H9 (cell line): ENCODE measurements at regions not wholly inside any gene's neighbourhood (a gene's known extent, or its start where the extent isn't known, plus 50 kb on each side); places are given as distances from the start of the nearest gene placed in this dataset.

ENCODE experiments used
- DNase-seq: peaks from one replicate; pipeline ENCODE4 v3.0.0-alpha.2; 2017
- H2AFZ ChIP-seq: one replicate; pipeline ENCODE4 v1.6.1; 2013; ENCODE audit warnings: mild to moderate bottlenecking, low read length, control low read depth, moderate library complexity
- H2AK5ac ChIP-seq: 2 replicates; pipeline ENCODE4 v1.6.1; 2013; ENCODE audit warnings: low read length, control low read depth, mixed read lengths; ENCODE audit not compliant: insufficient read length
- H2BK120ac ChIP-seq: one replicate; pipeline ENCODE4 v1.6.1; 2013; ENCODE audit warnings: low read depth, mild to moderate bottlenecking, low read length, control low read depth, inconsistent platforms; ENCODE audit not compliant: poor library complexity, severe bottlenecking
- H2BK12ac ChIP-seq: 2 replicates; pipeline ENCODE4 v1.6.1; 2013; ENCODE audit warnings: low read length, control low read depth, mixed read lengths, low read depth; ENCODE audit not compliant: insufficient read length
- H2BK15ac ChIP-seq: 2 replicates; pipeline ENCODE4 v1.6.1; 2013; ENCODE audit warnings: low read depth, low read length, control low read depth
- H2BK20ac ChIP-seq: one replicate; pipeline ENCODE4 v1.6.1; 2013; ENCODE audit warnings: low read depth, mild to moderate bottlenecking, low read length, control low read depth, inconsistent platforms; ENCODE audit not compliant: poor library complexity, severe bottlenecking
- H2BK5ac ChIP-seq: 2 replicates; pipeline ENCODE4 v1.6.1; 2013; ENCODE audit warnings: low read length, control low read depth, mixed read lengths; ENCODE audit not compliant: insufficient read length
- H3K14ac ChIP-seq: 2 replicates; pipeline ENCODE4 v1.6.1; 2013; ENCODE audit warnings: low read length, control low read depth; ENCODE audit not compliant: insufficient read depth
- H3K18ac ChIP-seq: 2 replicates; pipeline ENCODE4 v1.6.1; 2013; ENCODE audit warnings: low read depth, mild to moderate bottlenecking, mixed read lengths, low read length, control low read depth; ENCODE audit not compliant: insufficient read length
- H3K23ac ChIP-seq: 2 replicates; pipeline ENCODE4 v1.6.1; 2013; ENCODE audit warnings: low read length, control low read depth, mixed read lengths, low read depth; ENCODE audit not compliant: insufficient read length
- H3K23me2 ChIP-seq: 2 replicates; pipeline ENCODE4 v1.6.1; 2013; ENCODE audit warnings: low read depth, mild to moderate bottlenecking, mixed read lengths, low read length, control low read depth; ENCODE audit not compliant: insufficient read length, poor library complexity, severe bottlenecking
- H3K27ac ChIP-seq: 2 replicates; pipeline ENCODE4 v1.5.1; 2013; ENCODE audit warnings: low read length, control low read depth, mixed read lengths, low read depth; ENCODE audit not compliant: insufficient read length
- H3K27me3 ChIP-seq: 2 replicates; pipeline ENCODE4 v1.6.1; 2013; ENCODE audit warnings: low read length, control low read depth, inconsistent platforms; ENCODE audit not compliant: insufficient read depth
- H3K4ac ChIP-seq: 2 replicates; pipeline ENCODE4 v1.6.1; 2013; ENCODE audit warnings: low read depth, mild to moderate bottlenecking, control low read depth, inconsistent platforms, low read length, moderate library complexity
- H3K4me1 ChIP-seq: 2 replicates; pipeline ENCODE4 v1.6.1; 2013; ENCODE audit warnings: low read length, control low read depth, inconsistent platforms; ENCODE audit not compliant: insufficient read depth
- H3K4me2 ChIP-seq: 2 replicates; pipeline ENCODE4 v1.6.1; 2013; ENCODE audit warnings: low read length, control low read depth, mixed read lengths; ENCODE audit not compliant: insufficient read length, insufficient read depth
- H3K56ac ChIP-seq: 2 replicates; pipeline ENCODE4 v1.6.1; 2013; ENCODE audit warnings: low read depth, mild to moderate bottlenecking, mixed read lengths, low read length, control low read depth; ENCODE audit not compliant: insufficient read length
- H3K79me1 ChIP-seq: 2 replicates; pipeline ENCODE4 v1.6.1; 2013; ENCODE audit warnings: low read depth, mild to moderate bottlenecking, moderate library complexity, low read length, control low read depth, inconsistent platforms; ENCODE audit not compliant: insufficient read depth, poor library complexity, severe bottlenecking
- H3K79me2 ChIP-seq: 2 replicates; pipeline ENCODE4 v1.6.1; 2013; ENCODE audit warnings: low read length, control low read depth, inconsistent platforms; ENCODE audit not compliant: insufficient read depth
- H3K9ac ChIP-seq: 2 replicates; pipeline ENCODE4 v1.6.1; 2013; ENCODE audit warnings: low read length, control low read depth, mixed read lengths; ENCODE audit not compliant: insufficient read length; ENCODE audit errors: extremely low read depth
- H3K9me3 ChIP-seq: one replicate; pipeline ENCODE4 v1.6.1; 2013; ENCODE audit warnings: low read depth, low read length, inconsistent platforms; ENCODE audit not compliant: control insufficient read depth
- H3T11ph ChIP-seq: one replicate; pipeline ENCODE4 v1.6.1; 2013; ENCODE audit warnings: mild to moderate bottlenecking, low read length, control low read depth, inconsistent platforms
- H4K20me1 ChIP-seq: one replicate; pipeline ENCODE4 v1.6.1; 2013; ENCODE audit not compliant: control insufficient read depth, insufficient read length, insufficient read depth
- H4K5ac ChIP-seq: 2 replicates; pipeline ENCODE4 v1.6.1; 2013; ENCODE audit warnings: low read depth, mild to moderate bottlenecking, mixed read lengths, low read length, control low read depth; ENCODE audit not compliant: insufficient read length
- H4K8ac ChIP-seq: replicated peaks from 2 replicates; pipeline ENCODE4 v1.6.1; 2013; ENCODE audit warnings: low read length, control low read depth, mixed read lengths, low read depth; ENCODE audit not compliant: insufficient read length
- H4K91ac ChIP-seq: 2 replicates; pipeline ENCODE4 v1.6.1; 2013; ENCODE audit warnings: low read depth, mild to moderate bottlenecking, moderate library complexity, mixed read lengths, low read length, control low read depth; ENCODE audit not compliant: insufficient read length
- H3K27ac Mint-ChIP-seq, 3 experiments: 2 replicates in 2 of 3; 3 replicates in 1 of 3; pipeline ENCODE4 v1.8.0; 2020 to 2021; ENCODE audit warnings: mixed read lengths in 3 of 3, mild to moderate bottlenecking in 1 of 3, moderate library complexity in 1 of 3
- H3K27me3 Mint-ChIP-seq: 2 replicates; pipeline ENCODE4 v1.8.0; 2021; ENCODE audit warnings: low read depth, mild to moderate bottlenecking, moderate library complexity, mixed read lengths
- H3K36me3 Mint-ChIP-seq, 3 experiments: 2 replicates in 2 of 3; 3 replicates in 1 of 3; pipeline ENCODE4 v1.8.0; 2020 to 2021; ENCODE audit warnings: low read depth in 3 of 3, mixed read lengths in 3 of 3; ENCODE audit not compliant: insufficient read depth in 1 of 3
- H3K4me1 Mint-ChIP-seq, 2 experiments: 2 replicates each; pipeline ENCODE4 v1.8.0; 2020; ENCODE audit warnings: mixed read lengths in 2 of 2
- H3K4me3 Mint-ChIP-seq, 2 experiments: 2 replicates in 1 of 2; 3 replicates in 1 of 2; pipeline ENCODE4 v1.8.0; 2020 to 2021; ENCODE audit warnings: mild to moderate bottlenecking in 2 of 2, mixed read lengths in 2 of 2, moderate library complexity in 1 of 2
- H3K9me3 Mint-ChIP-seq, 2 experiments: 2 replicates in 1 of 2; 3 replicates in 1 of 2; pipeline ENCODE4 v1.8.0; 2020; ENCODE audit warnings: mild to moderate bottlenecking in 2 of 2, mixed read lengths in 2 of 2, moderate library complexity in 1 of 2
- CTCF ChIP-seq: fragments of 200-600 bp; sonication (generic); conservative IDR thresholded peaks from 3 replicates; pipeline ENCODE4 v1.8.0; 2021; ENCODE audit warnings: antibody characterized with exemption, mild to moderate bottlenecking
- WGBS: extraction: QIAGEN DNeasy Blood & Tissue Kit; methylation state at CpG from one replicate; pipeline ENCODE4 v1.1.7; 2013; ENCODE audit warnings: missing lambda C conversion rate, low lambda C conversion rate, mixed read lengths; ENCODE audit not compliant: insufficient read length; ENCODE audit errors: extremely low coverage; 5-methylcytosine and 5-hydroxymethylcytosine counted together

DNA sequence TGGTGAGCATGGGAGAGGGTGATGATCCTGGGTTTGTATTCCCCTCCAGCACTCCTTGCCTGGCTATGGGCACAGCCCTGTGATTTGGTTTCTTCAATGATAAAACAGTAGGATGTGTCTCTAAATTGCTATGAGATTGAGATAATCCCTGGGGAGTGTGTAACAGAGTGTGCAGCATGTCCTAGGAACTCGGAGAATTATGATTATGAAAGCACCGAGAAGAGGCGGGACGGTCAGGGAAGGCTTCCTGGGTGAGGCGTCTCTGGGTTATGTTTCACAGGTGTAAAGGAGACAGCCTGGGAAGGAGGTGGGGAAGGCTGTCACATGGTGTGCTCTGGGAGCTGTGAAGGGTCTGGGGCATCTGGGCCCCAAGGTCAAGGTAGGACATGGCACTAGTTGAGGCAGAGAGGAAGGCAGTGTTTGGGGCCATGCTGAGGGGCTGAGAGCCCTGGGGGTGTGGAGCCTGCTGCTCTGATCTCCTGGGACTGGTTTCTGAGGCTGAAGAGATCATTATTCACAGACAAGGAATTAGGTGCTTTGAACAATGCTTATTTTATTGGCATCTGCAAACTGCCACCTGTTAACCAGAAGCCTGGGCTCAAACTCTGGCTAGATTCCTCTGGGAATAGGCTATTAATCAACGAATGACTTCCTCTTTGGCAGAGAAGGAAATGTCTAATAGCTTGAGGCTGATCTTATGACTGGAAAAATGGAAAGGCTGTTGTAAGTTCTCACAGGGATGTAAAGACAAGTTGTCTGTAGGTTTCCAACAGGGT lies 73.8 kb upstream of the IL12B start:
- Histone ChIP-seq H4K5ac (no peak overlapping the region), H2BK15ac (no peak overlapping the region), H3K14ac (no peak overlapping the region), H2BK5ac (no peak overlapping the region), H3T11ph (no peak overlapping the region), H3K18ac (no peak overlapping the region), H3K79me2 (no peaks in the 10 kb centered on the region), H2BK12ac (no peak overlapping the region), H3K79me1 (no peaks in the 10 kb centered on the region), H3K27me3 (no peaks in the 10 kb centered on the region), H4K91ac (no peak overlapping the region), H3K23ac (no peak overlapping the region), H3K23me2 (no peaks in the 10 kb centered on the region), H3K9ac (no peak overlapping the region), H2BK20ac (no peak overlapping the region), H3K9me3 (no peaks in the 10 kb centered on the region), H3K56ac (no peak overlapping the region), H4K20me1 (no peaks in the 10 kb centered on the region), H3K4me1 (no peaks in the 10 kb centered on the region; the same call in 1 of the 2 replicates), H2AK5ac (no peak overlapping the region), H2BK120ac (no peak overlapping the region), H4K8ac (no peak overlapping the region), H3K4ac (no peak overlapping the region), H2AFZ (no peak overlapping the region), H3K27ac (no peak overlapping the region), H3K4me2 (no peak overlapping the region)
- peaks cover 4 to 6% of the 10 kb centered on the region in 2 experiments; a peak in 3 of 4 replicates for H3K4me1 Mint-ChIP-seq
- peaks cover 2% of the 10 kb centered on the region; the same call in 1 of the 2 replicates for H3K27me3 Mint-ChIP-seq
- WGBS = no CpG with 5 or more reads among the region's 6 CpGs
- no peak for DNase-seq
- H3K27ac Mint-ChIP-seq = peak overlapping the region in 1 of 3 experiments; percentile 42; a peak in 2 of 7 replicates
- no peaks in the 10 kb centered on the region for H3K9me3 Mint-ChIP-seq
- H3K4me3 Mint-ChIP-seq = no peak overlapping the region
- no peaks in the 10 kb centered on the region for H3K36me3 Mint-ChIP-seq
- TF ChIP-seq CTCF = no peak
